GM19324 (cell line): ENCODE measurements at regions not wholly inside any gene's neighbourhood (a gene's known extent, or its start where the extent isn't known, plus 50 kb on each side); places are given as distances from the start of the nearest gene placed in this dataset.
"Not testable (repeated sequence)": the region's sequence is repeated elsewhere in the genome, so short reads cannot be mapped to it uniquely, and the experiment has no call there.

ENCODE experiments used
- ATAC-seq: cut with Tn5 transposase; IDR thresholded peaks from one replicate; pipeline ENCODE4 v1.9.1; 2021; ENCODE audit warnings: mild to moderate bottlenecking, moderate library complexity; ENCODE audit not compliant: unreplicated experiment, low FRiP score

DNA sequence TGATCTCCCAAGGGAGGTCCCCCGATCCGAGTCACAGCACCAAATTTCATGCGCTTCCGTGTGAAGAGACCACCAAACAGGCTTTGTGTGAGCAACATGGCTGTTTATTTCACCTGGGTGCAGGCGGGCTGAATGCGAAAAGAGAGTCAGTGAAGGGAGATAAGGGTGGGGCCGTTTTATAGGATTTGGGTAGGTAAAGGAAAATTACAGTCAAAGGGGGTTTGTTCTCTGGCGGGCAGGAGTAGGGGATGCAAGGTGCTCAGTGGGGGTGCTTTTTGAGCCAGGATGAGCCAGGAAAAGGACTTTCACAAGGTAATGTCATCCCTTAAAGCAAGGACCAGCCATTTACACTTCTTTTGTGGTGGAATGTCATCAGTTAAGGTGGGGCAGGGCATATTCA, 309.2 kb upstream of the PAPPA start:
- not testable (repeated sequence) for ATAC-seq

GRCh38 chr9:115845648-115846312, 307.8 kb upstream of the PAPPA start:
- no peak for ATAC-seq

- ATAC-seq, result no peak
Observed at GRCh38 chr9:115847216-115847615, 306.4 kb upstream of the PAPPA start.

DNA sequence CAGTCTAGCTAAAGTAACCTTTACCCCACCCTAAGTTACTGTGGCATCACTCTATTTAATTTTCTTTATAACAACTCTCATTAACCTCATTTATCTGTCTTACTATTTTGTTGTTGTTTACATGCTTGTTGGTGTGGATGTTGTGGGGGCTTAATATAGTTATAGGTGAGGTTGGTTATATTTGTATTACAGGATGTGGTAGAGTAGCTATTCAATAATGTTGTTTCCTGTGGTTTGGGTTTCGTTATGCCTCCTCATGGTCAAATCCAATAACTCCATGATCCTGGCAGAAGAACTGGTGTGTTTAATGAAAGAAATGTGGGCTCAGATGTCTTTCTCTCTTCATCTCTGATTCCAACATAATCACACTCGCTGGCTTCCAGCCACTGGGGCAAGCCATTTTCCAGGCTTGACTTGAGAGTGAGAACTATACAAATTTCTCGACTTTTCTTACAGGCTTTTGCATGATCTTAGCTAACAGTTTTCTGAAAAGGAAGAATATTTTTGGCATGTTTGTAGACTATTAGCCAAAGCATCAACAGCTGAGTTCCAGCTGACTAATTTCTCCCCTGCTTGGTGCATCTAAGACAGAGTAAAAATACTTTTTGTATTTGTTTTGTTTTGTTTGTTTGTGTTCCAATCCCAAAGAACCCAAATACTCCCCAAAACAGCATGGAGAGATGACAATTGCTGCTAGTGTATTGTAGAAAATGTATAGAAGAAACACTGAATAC, 303.7 kb upstream of the PAPPA start:
- no peak for ATAC-seq

- ATAC-seq, result no peak
Observed at GRCh38 chr9:115850548-115851304, 302.9 kb upstream of the PAPPA start.

GRCh38 chr9:115855458-115856133, 298.0 kb upstream of the PAPPA start:
- ATAC-seq, result no peak

GRCh38 chr9:115858421-115858820, 295.2 kb upstream of the PAPPA start:
- not testable (repeated sequence) for ATAC-seq

- ATAC-seq, result no peak
Observed at GRCh38 chr9:115862021-115862420, 291.6 kb upstream of the PAPPA start.

DNA sequence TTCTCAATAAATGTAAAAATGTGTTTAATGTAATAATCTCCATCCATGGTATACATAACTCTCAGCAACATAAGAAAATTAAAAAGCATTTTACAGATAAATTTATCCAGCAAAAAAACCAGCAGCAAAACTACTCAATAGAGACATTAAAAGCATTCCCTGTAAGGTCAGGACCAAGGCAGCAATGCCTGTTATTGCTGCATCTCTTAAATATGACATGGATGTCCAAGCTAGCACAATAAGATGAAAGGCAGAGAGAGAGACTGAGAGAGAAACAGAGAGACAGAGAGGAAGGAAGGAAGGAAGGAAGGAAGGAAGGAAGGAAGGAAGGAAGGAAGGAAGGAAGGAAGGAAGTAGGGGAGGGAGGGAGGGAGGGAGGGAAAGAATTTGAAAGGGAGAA, 289.0 kb upstream of the PAPPA start:
- no peak for ATAC-seq

- no peak for ATAC-seq
Observed at GRCh38 chr9:115867326-115867725, 286.3 kb upstream of the PAPPA start.

DNA sequence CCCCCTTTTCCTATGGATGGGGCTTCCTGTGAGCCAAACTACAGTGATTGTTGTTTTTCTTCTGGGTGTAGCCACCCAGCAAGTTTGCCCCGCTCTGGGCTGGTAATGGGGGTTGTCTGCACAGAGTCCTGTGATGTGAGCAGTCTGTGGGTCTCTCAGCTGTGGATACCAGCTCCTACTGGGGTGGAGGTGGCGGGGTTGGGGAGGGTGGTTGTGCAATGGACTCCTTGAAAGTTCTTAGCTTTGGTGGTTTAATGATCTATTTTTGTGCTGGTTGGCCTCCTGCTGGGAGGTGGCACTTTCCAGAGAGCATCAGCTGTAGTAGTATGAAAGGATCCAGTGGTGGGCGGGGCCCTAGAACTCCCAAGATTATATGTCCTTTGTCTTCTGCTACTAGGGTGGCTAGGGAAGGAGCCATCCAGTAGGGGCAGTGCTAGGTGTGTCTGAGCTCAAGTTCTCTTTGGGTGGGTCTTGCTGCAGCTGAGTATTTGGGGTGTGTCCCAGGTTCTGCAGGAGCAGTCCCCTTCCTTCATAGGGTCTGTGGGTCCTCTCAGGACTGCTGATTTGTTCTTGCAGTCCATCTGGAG, 275.6 kb upstream of the PAPPA start:
- no peak for ATAC-seq

DNA sequence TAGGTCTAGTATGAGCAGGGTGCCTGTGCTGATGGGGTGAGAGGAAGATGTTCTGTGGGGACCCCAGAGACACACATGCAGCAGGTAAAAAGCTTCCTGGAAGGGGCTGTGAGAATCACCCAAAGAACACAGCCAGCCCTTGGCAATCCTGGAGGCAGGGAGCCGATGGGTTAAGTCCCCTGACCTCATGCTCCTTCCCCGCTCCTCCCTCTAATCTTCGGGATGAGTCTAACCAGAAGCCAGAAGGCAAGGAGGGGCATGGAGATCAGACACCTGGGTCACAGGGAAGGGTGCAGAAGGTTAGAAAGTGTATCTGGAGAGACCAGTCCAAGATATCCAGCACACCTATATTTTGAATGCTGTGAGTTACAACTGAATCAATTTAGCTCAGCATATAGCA, 274.1 kb upstream of the PAPPA start:
- ATAC-seq, result no peak

GRCh38 chr9:115880221-115880885, 273.2 kb upstream of the PAPPA start:
- ATAC-seq, result no peak

- no peak for ATAC-seq
Observed at GRCh38 chr9:115882911-115883310, 270.7 kb upstream of the PAPPA start.

DNA sequence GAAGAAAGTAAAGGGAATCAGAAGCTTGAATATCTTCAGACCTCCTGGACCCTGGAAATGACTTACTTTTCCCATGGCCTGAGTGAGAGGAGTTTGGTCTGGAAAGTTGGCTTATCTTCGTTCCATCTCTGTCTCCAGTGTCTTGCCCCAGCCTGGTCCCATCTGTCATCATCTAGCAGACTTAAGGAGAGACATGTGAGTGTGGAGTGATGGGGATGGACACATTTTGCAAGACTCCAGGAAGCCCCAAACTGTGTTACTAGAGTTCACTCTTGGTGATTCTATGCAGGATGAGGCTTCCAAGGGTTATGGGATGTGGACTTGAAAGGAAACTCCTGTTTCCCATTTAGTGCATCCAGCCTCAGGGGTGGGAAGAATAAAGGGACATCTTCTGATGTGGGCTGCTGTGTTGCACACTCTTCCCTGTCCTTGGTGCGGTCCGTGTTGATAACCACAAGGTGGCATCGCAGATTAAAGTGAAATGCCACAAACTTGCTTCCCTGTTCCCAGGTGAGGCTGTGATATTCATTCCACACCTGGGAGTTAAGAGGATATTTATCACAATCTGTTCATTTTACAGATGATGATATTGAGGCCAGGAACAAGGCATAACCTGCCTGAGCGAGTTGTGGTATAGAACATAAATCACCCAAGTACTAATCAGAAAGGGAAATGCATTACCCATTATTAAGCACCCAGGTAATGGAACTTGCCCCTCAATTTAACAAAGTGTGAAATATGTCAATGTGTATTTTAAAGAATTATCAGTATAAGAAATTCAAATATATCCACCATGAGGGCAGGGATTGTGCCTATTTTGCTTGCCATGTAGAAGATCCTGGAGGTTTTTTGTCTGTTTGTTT, 269.9 kb upstream of the PAPPA start:
- ATAC-seq, result no peak

- ATAC-seq, result no peak
Observed at GRCh38 chr9:115884846-115885245, 268.7 kb upstream of the PAPPA start.

GRCh38 chr9:115888131-115888530, 265.5 kb upstream of the PAPPA start:
- ATAC-seq, result no peak

DNA sequence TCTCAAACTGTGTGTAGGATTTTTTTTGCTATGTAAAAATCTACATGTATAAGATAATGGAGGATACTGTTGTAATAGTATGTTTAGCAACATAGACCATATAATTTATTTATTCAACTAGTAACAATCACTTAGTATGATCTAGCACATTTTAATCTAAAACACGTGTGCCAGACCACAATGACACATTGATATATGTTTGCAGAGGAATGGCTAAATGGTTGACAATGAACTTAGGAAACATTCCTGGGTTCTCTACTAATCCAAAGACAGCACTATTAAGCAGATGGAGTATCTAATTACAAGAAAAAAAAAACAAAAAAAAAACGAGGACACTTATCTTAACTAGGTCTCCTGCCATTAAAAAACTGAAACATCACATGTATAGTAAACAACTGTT, 261.7 kb upstream of the PAPPA start:
- ATAC-seq, result no peak

DNA sequence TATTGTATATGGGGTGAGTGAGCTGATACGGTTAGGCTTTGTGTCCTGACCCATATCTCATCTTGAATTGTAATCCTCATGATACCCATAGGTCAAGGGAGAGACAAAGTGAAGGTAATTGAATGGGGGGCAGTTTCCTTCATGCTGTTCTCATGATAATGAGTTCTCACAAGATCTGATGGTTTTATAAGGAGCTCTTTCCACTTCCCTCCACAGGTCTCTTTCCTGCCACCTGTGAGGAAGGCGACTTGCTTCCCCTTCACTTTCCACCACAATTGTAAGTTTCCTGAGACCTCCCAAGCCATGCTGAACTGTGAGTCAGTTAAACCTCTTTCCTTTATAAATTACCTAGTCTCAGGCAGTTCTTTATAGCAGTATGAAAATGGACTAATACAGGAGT, 255.1 kb upstream of the PAPPA start:
- not testable (repeated sequence) for ATAC-seq
